Activated T-helper 9 cell treated with anti-CD3 and anti-CD28 coated beads, Interleukin-2, amount 50 U/mL, for 16 hours (primary cell): ENCODE measurements at regions not wholly inside any gene's neighbourhood (a gene's known extent, or its start where the extent isn't known, plus 50 kb on each side); places are given as distances from the start of the nearest gene placed in this dataset.

Source experiments
- DNase-seq: peaks from one replicate; pipeline ENCODE4 v3.0.0-alpha.2; 2020; ENCODE audit warnings: low read depth

- DNase-seq: no peak
Measured at GRCh38 chr4:22103768-22104167, 155.2 kb upstream of the KCNIP4 start.

- DNase-seq: no peak
Measured at GRCh38 chr4:22099896-22100295, 151.3 kb upstream of the KCNIP4 start.

DNA sequence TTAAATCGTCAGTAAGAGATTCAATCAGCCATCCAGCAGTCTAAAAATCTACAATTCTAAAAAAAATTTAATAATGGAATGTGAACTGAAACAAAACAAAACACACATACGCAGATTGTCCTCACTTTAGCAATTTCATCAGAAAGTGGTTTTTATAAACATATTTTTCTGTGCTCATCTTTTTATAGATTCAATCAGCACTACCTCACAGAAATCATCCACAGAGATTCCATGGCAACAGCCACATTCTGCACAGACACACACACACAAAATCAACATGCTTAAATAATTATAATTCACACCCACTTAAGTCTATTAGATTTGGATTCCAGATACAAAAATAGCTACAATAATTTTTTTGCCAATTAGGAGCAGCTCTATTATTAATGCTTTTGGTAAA is 149.0 kb upstream of the KCNIP4 start:
- DNase-seq: no peak

DNA sequence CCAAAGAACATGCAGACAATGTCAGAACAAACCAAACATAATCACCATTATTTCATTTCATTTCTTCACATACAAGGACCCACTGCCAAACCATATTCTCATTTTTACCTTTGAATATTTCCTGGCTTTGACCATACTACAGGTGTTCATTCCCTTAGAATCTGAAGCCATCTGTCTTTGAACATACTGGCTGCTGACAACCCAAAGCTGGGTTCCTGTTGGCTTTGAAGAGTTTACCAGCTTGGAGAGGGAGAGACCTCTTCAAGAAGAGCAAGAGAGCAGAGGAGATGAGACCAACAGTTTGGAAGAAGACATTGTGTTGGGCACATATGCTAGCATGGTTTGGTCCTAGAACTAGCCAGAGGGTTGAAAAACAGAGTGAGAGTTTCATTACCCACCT is 145.6 kb upstream of the KCNIP4 start:
- no peak for DNase-seq

DNA sequence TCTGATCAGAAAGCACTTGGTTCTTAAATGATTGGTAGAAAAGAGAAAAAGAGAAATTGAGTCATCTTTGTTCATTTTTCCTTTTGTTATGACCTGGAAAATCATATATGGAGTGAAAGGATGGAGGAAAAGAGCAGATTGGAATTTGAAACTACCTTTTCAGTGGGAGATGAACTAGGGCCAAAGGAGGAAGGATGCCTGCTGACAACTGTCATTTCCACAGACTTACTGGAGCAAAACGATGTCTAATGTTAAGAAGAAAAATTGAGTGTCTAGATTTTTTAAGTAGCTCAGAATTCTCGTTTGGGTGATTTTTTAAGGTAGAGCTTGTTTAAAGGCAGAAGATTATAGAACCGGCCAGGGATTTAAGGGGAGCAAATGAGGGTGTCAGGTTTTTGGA is 144.6 kb upstream of the KCNIP4 start:
- DNase-seq: no peak

- no peak for DNase-seq
Measured at GRCh38 chr4:22091906-22092305, 143.3 kb upstream of the KCNIP4 start.

DNA sequence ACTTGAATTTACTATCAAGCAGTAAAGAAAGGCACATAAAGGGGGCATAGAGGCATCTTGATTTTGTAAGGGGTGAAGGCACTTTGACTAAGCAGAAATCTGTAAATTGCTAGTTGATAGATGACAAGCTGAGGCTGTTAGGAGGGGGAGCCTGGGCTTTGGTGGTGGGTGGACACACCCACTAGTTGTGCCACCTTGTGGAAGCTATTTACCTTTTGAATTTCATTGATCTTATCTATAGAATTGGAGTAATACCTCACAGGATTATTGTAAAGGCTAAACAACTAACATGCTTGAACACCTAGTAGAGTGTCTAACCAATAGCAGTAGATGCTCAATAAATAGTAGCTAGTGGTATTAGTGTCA is 142.8 kb upstream of the KCNIP4 start:
- DNase-seq: no peak

- DNase-seq: no peak
Measured at GRCh38 chr4:22090661-22091351, 142.2 kb upstream of the KCNIP4 start.

GRCh38 chr4:22077571-22077970 is 129.0 kb upstream of the KCNIP4 start:
- DNase-seq: no peak

DNA sequence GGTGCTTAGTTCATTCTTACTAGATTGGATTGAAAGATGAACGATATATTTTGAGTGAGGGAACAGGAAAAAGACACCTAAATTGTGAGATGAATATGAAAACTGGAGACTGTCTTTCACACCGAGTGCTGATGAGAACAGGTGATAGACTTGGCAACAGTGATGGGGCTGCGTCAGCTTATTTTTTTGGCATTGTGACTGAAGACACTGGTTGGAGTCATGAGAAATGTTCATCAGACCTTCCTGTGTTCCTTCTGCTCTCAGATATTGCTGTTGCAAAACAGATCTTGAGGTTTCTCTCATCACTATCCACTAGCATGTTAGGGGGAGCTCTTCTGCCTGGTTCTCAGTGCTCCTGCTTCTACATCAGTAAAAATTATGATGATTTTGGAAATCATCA is 124.2 kb upstream of the KCNIP4 start:
- DNase-seq: no peak

- DNase-seq: no peak
Measured at GRCh38 chr4:22072240-22072639, 123.7 kb upstream of the KCNIP4 start.

DNA sequence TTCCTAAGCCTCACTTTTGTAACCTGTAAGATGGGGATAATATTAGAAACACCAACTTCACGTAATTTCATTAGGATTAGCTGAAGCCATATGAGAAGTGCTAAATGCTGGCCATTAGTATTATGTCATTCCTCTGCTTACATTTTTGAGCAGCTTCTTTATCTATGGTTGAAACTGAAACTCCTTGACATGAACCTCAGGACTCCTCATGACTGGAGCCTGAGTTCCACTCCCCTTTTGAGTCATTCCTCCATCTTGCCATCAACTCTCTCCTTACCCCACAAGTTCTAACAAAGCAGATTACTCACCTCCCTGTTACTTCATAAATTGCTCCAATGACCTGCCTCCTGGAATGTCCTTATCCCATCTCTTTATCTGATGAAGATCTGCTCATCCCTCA is 123.2 kb upstream of the KCNIP4 start:
- DNase-seq: no peak

DNA sequence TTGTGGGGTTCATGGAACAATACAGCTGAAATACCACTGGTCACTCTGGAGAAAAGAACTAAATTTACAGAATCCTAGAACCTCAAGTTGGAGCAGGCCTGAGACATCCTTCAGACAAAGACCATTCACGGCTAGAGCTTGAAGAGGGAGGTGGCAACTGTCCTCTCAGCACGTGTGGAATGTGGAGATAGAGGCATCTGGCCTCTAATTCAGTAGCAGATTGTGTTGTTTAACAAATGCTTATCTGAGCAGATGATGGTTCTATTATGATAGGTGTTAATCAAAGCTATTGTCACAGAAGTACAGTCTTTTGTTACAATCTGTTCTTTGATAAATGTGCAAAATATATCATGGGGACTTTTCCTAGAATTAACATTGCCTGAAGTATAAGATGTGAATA is 121.7 kb upstream of the KCNIP4 start:
- no peak for DNase-seq

GRCh38 chr4:22063613-22064012 is 115.0 kb upstream of the KCNIP4 start:
- no peak for DNase-seq

GRCh38 chr4:22062676-22063075 is 114.1 kb upstream of the KCNIP4 start:
- DNase-seq: no peak

- DNase-seq: no peak
Measured at GRCh38 chr4:22055954-22056353, 107.4 kb upstream of the KCNIP4 start.

- no peak for DNase-seq
Measured at GRCh38 chr4:22052076-22052475, 103.5 kb upstream of the KCNIP4 start.

- no peak for DNase-seq
Measured at GRCh38 chr4:22048323-22048722, 99.8 kb upstream of the KCNIP4 start.

GRCh38 chr4:22047793-22048192 is 99.2 kb upstream of the KCNIP4 start:
- DNase-seq: no peak

GRCh38 chr4:22045051-22045630 is 96.6 kb upstream of the KCNIP4 start:
- no peak for DNase-seq

DNA sequence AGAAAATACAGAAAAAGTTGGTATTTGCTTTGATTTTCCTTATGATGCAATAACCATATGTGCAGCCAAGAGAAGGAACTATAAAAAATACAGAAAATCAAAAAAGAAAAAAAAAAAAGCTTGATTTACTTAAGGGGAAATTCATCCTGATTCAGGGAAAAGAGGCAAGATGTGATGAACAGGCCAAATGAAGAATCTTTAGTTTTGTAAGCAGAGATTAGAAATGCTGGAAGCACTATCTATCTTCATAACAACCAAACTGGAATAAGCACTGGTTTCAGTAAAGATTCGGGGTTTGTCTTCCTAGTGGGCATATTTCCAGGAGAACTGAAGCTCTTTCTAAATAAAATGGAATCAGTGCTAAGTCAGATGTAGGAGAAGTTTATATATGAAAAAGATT is 82.9 kb upstream of the KCNIP4 start:
- no peak for DNase-seq

DNA sequence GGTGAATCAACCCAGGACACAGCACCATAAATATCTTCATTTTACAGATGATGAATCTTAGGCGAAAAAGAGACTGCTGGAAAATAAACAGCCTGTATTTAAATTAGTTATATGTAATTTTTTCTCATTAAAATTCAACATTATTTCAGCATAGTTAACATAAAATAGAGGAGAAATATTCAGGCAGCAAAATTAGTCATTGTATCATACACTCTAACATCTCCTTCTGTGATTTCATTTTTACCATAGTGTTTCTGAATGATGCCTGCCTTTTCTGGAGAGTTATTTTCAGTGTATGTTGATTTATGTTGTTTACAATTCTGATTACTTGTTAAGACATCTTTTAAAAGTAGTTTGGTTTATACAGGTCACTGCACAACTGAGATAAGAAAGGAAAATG is 82.3 kb upstream of the KCNIP4 start:
- no peak for DNase-seq

GRCh38 chr4:22030307-22030706 is 81.7 kb upstream of the KCNIP4 start:
- no peak for DNase-seq

DNA sequence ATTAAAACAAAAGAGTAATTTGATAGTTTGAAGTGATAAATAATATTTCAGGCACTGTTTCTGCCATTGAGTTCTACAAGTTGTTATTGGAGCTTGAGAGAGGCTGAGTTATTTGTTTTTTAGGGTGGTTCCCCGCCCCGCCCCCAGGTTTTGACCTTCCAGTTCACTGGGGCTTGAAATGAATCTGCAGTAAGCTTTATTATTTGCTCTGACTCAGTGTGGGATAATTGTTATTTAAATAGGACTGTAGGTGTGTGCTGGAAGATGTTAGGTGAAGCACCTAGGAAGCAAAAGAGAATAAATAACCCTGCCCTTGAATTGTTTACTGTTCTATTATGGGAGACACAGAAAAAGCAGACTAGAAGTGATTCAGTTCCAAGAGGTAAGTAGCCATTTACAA is 81.2 kb upstream of the KCNIP4 start:
- DNase-seq: no peak
